ENCODE measurements at regions not wholly inside any gene's neighbourhood (a gene's known extent, or its start where the extent isn't known, plus 50 kb on each side); places are given as distances from the start of the nearest gene placed in this dataset.

DNA sequence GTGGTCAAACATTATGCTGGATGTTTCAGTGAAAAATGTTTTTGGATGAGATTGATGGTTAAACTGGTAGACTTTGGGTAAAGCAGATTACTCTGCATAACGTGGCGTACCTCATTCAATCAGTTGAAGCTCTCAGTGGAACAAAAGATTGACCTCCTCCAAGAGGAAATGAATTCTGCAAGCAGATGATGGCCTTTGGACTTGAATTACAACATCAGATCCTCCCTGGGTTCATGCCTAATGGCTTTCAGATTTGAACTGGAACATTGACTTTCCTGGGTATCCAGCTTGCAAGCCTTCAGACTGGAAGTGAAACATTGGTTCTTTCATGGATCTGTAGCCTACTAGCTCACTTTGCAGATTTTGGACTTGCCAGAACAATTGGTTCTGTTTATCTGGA, 169.3 kb upstream of the MALRD1 start:
- TF ChIP-seq SNAI2 (CRISPR knock-in tag; IDR thresholded peaks at IDR 0.05) (no peak), BACH2 (CRISPR knock-in tag; IDR thresholded peaks at IDR 0.05; ENCODE audit: borderline replicate concordance) (no peak)
- TF ChIP-seq, protein P1, sequence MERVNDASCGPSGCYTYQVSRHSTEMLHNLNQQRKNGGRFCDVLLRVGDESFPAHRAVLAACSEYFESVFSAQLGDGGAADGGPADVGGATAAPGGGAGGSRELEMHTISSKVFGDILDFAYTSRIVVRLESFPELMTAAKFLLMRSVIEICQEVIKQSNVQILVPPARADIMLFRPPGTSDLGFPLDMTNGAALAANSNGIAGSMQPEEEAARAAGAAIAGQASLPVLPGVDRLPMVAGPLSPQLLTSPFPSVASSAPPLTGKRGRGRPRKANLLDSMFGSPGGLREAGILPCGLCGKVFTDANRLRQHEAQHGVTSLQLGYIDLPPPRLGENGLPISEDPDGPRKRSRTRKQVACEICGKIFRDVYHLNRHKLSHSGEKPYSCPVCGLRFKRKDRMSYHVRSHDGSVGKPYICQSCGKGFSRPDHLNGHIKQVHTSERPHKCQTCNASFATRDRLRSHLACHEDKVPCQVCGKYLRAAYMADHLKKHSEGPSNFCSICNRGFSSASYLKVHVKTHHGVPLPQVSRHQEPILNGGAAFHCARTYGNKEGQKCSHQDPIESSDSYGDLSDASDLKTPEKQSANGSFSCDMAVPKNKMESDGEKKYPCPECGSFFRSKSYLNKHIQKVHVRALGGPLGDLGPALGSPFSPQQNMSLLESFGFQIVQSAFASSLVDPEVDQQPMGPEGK (CRISPR knock-in tag; IDR thresholded peaks at IDR 0.05; ENCODE audit: borderline replicate concordance), result no peak
